A549 (cell line): ENCODE measurements at regions not wholly inside any gene's neighbourhood (a gene's known extent, or its start where the extent isn't known, plus 50 kb on each side); places are given as distances from the start of the nearest gene placed in this dataset.

ENCODE experiments used
- ATAC-seq, 2 experiments: fragments of 200-7000 bp in 1 of 2; fragments of >200 bp in 1 of 2; cut with Nextera tagmentation in 1 of 2; cut with Tn5 transposase in 1 of 2; 3 replicates each; pipeline versions ENCODE4 v1.8.0 to v1.9.1; 2018 to 2020; ENCODE audit warnings: mild to moderate bottlenecking in 1 of 2, moderate library complexity in 1 of 2
- CTCF ChIA-PET: fragments of 300-600 bp; sonication (Branson Sonifier 250); formaldehyde crosslinking; extraction: SDS; loops from one replicate; lab custom pipeline; 2021; ENCODE audit warnings: antibody characterized with exemption, inconsistent platforms; lab: Yijun Ruan, JAX
- POLR2A ChIA-PET: fragments of 350-600 bp; formaldehyde crosslinking; extraction: SDS; loops from one replicate; lab custom pipeline; 2021; ENCODE audit warnings: antibody characterized with exemption, inconsistent platforms; lab: Yijun Ruan, JAX
- DNase-seq, 2 experiments: peaks; one replicate each; pipeline versions ENCODE4 v3.0.0 to v3.0.0-alpha.2; 2011 to 2016; ENCODE audit warnings: low read depth in 1 of 2, low spot score in 1 of 2
- FAIRE-seq: peaks from 2 replicates; lab custom pipeline; 2011; peaks lifted over from hg19 to GRCh38; lab: Jason Lieb, UNC
- H3K27ac ChIP-seq, 2 experiments: fragments of >200 bp; sonication (Bioruptor Twin); formaldehyde crosslinking; 3 replicates each; pipeline ENCODE4 v1.5.1; 2016 to 2017
- H3K4me1 ChIP-seq: fragments of >200 bp; sonication (Bioruptor Twin); formaldehyde crosslinking; 3 replicates; pipeline ENCODE4 v1.6.1; 2016
- H3K4me2 ChIP-seq: fragments of >200 bp; sonication (Bioruptor Twin); formaldehyde crosslinking; 3 replicates; pipeline ENCODE4 v1.6.1; 2016
- H3K4me3 ChIP-seq: fragments of >200 bp; sonication (Bioruptor Twin); formaldehyde crosslinking; 3 replicates; pipeline ENCODE4 v1.5.1; 2016
- H3K9me3 ChIP-seq: fragments of >200 bp; sonication (Bioruptor Twin); formaldehyde crosslinking; 3 replicates; pipeline ENCODE4 v1.6.1; 2016
- ATOH8 ChIP-seq: fragments of 250-450 bp; sonication (Bioruptor Pico); IDR thresholded peaks from 2 replicates; pipeline ENCODE4 v1.5.0; 2020; ENCODE audit warnings: low read depth, mild to moderate bottlenecking, moderate library complexity
- BHLHE40 ChIP-seq: IDR thresholded peaks from 2 replicates; pipeline ENCODE4 v1.6.1; 2012; ENCODE audit warnings: low read depth, low read length, inconsistent platforms
- CBX8 ChIP-seq: fragments of 200-600 bp; sonication (generic); IDR thresholded peaks from 2 replicates; pipeline ENCODE4 v1.6.1; 2016
- CEBPB ChIP-seq, 2 experiments: fragments of >200 bp in 1 of 2; sonication (Bioruptor Twin) in 1 of 2; formaldehyde crosslinking in 1 of 2; IDR thresholded peaks; 2 replicates each; pipeline ENCODE4 v1.6.1; 2012 to 2016
- CHD2 ChIP-seq: fragments of 150-350 bp; IDR thresholded peaks from 2 replicates; pipeline ENCODE4 v1.6.1; 2014; ENCODE audit warnings: low read length; ENCODE audit not compliant: partially characterized antibody
- CHD4 ChIP-seq: fragments of 200-600 bp; sonication (generic); IDR thresholded peaks from 2 replicates; pipeline ENCODE4 v1.6.1; 2016; ENCODE audit warnings: antibody characterized with exemption, mild to moderate bottlenecking, borderline replicate concordance
- E2F6 ChIP-seq: IDR thresholded peaks from 2 replicates; pipeline ENCODE4 v1.6.1; 2012; ENCODE audit warnings: low read depth, borderline replicate concordance
- EHMT2 ChIP-seq: fragments of 200-600 bp; sonication (generic); IDR thresholded peaks from 2 replicates; pipeline ENCODE4 v1.6.1; 2016; ENCODE audit warnings: antibody characterized with exemption, low read depth, mild to moderate bottlenecking, moderate library complexity
- HDAC2 ChIP-seq: fragments of 200-600 bp; sonication (generic); IDR thresholded peaks from 2 replicates; pipeline ENCODE4 v1.6.1; 2016
- HEYL ChIP-seq: fragments of 250-450 bp; sonication (Bioruptor Pico); IDR thresholded peaks from 2 replicates; pipeline ENCODE4 v1.8.0; 2021; ENCODE audit warnings: mild to moderate bottlenecking, moderate library complexity
- HMGXB4 ChIP-seq: fragments of 250-450 bp; sonication (Bioruptor Pico); IDR thresholded peaks from 2 replicates; pipeline ENCODE4 v1.5.0; 2021; ENCODE audit warnings: mild to moderate bottlenecking, moderate library complexity, borderline replicate concordance
- HOXA7 ChIP-seq: fragments of 250-450 bp; sonication (Bioruptor Pico); IDR thresholded peaks from 2 replicates; pipeline ENCODE4 v1.5.0; 2020; ENCODE audit warnings: mild to moderate bottlenecking, moderate library complexity
- JUN ChIP-seq, 2 experiments: fragments of >200 bp; sonication (Bioruptor Twin); formaldehyde crosslinking; IDR thresholded peaks; 2 replicates in 1 of 2; 3 replicates in 1 of 2; pipeline ENCODE4 v1.6.1; 2016 to 2017
- KDM1A ChIP-seq: fragments of 200-600 bp; sonication (generic); IDR thresholded peaks from 2 replicates; pipeline ENCODE4 v1.6.1; 2016; ENCODE audit warnings: low read depth, mild to moderate bottlenecking
- MAX ChIP-seq: IDR thresholded peaks from 2 replicates; pipeline ENCODE4 v1.6.1; 2012
- MAZ ChIP-seq: fragments of 150-350 bp; IDR thresholded peaks from 2 replicates; pipeline ENCODE4 v1.6.1; 2014; ENCODE audit warnings: antibody characterized with exemption, low read depth, low read length, borderline replicate concordance
- MYC ChIP-seq: IDR thresholded peaks from 2 replicates; pipeline ENCODE4 v1.6.1; 2012; ENCODE audit warnings: mild to moderate bottlenecking, inconsistent platforms, low read length, improper control_type of control experiment, borderline replicate concordance
- NFE2L2 ChIP-seq: fragments of 150-350 bp; conservative IDR thresholded peaks from 2 replicates; pipeline ENCODE4 v1.6.1; 2014; ENCODE audit warnings: low read length
- NPAS2 ChIP-seq: fragments of 250-450 bp; sonication (Bioruptor Pico); IDR thresholded peaks from 2 replicates; pipeline ENCODE4 v1.8.0; 2022; ENCODE audit warnings: mild to moderate bottlenecking, moderate library complexity, borderline replicate concordance
- PBX3 ChIP-seq: IDR thresholded peaks from 2 replicates; pipeline ENCODE4 v1.6.1; 2012
- POLR2AphosphoS2 ChIP-seq: conservative IDR thresholded peaks from 2 replicates; pipeline ENCODE4 v1.6.1; 2012; ENCODE audit warnings: low read length, improper control_type of control experiment, inconsistent platforms
- RCOR1 ChIP-seq: fragments of 150-350 bp; IDR thresholded peaks from 2 replicates; pipeline ENCODE4 v1.6.1; 2014; ENCODE audit warnings: antibody characterized with exemption, low read length, low read depth
- RNF2 ChIP-seq: fragments of 200-600 bp; sonication (generic); IDR thresholded peaks from 2 replicates; pipeline ENCODE4 v1.6.1; 2016; ENCODE audit warnings: low read depth, mild to moderate bottlenecking, antibody characterized with exemption, moderate library complexity, borderline replicate concordance
- SREBF2 ChIP-seq: fragments of 450-650 bp; IDR thresholded peaks from 2 replicates; pipeline ENCODE4 v1.6.1; 2014; ENCODE audit warnings: mild to moderate bottlenecking, moderate library complexity
- TFCP2L1 ChIP-seq: fragments of 250-450 bp; sonication (Bioruptor Pico); IDR thresholded peaks from 2 replicates; pipeline ENCODE4 v1.5.0; 2021; ENCODE audit warnings: mild to moderate bottlenecking
- TP53 ChIP-seq: fragments of 250-450 bp; sonication (Bioruptor Pico); IDR thresholded peaks from 2 replicates; pipeline ENCODE4 v1.5.0; 2021; ENCODE audit warnings: mild to moderate bottlenecking, moderate library complexity
- ZSCAN20 ChIP-seq: fragments of 250-450 bp; sonication (Bioruptor Pico); IDR thresholded peaks from 2 replicates; pipeline ENCODE4 v1.8.0; 2022; ENCODE audit warnings: mild to moderate bottlenecking, moderate library complexity
- WGBS: methylation state at CpG from one replicate; pipeline ENCODE4 v1.1.6; 2017; ENCODE audit errors: missing lambda C conversion rate; 5-methylcytosine and 5-hydroxymethylcytosine counted together

- 34% methylated on average over 8 of the region's 8 CpGs for WGBS
- Histone ChIP-seq H3K9me3 (no peaks in the 10 kb centered on the region), H3K4me3 (no peak overlapping the region), H3K27ac (no peak overlapping the region), H3K4me2 (no peak overlapping the region; the same call in 2 of the 3 replicates)
- POLR2A ChIA-PET: no interaction called here
- no peak for FAIRE-seq
- no peak for DNase-seq
- CTCF ChIA-PET: interaction anchor here (1.4 to 2.1 kb wide), 2 partner anchors 18 to 48 kb away, joined by 3 to 10 read pairs; no protein-coding TSS in a partner anchor
- no peak for TF ChIP-seq RNF2
- TF ChIP-seq NPAS2 (CRISPR knock-in tag): no peak
- TF ChIP-seq CBX8: no peak
- no peak for TF ChIP-seq JUN (IDR thresholded peaks at IDR 0.05)
- TF ChIP-seq, all 56 proteins: peak for 0
- no peaks in the 10 kb centered on the region for H3K4me1 ChIP-seq
- no peak for ATAC-seq
These were observed 226.4 kb upstream of the WWC1 start for GRCh38 chr5:168064933-168065622.

DNA sequence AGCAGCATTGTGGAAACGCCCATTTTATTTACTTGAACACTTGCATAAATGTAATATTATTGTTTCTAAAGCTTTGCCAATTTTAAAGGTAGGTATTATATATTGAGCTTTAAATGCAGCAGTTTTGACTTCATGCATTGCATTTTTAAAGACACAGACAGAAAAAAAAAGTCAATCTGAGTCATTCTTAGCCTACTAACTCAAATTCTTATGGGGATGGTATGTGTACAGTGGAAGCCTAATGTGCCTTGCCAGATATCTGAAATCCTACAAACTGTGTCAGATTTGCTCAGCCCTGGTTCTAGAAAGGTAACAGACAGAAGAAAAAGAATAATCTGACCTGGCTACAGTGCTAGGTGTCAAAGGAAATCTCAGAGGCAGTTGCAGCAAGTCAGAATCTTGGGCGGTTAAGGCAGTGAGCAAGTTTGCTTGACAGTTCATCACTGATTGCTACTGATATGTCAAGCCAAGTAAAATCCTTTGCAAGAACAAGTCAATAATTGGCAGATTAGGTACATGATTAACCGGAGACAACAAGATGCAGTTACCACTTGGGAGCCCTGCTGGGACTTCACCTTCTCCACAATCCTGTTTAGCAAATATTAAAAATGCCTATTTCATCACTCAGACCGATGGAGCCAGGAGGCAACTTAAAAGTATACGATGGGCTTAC lies 224.8 kb upstream of the WWC1 start:
- no peak for FAIRE-seq
- Histone ChIP-seq H3K27ac (no peak overlapping the region), H3K9me3 (no peaks in the 10 kb centered on the region), H3K4me1 (no peaks in the 10 kb centered on the region), H3K4me2 (no peak overlapping the region), H3K4me3 (no peak overlapping the region)
- ATAC-seq: no peak
- CTCF ChIA-PET: no interaction called here
- POLR2A ChIA-PET: no interaction called here
- WGBS: 3% methylated on average over 5 of the region's 5 CpGs
- TF ChIP-seq TP53 (CRISPR knock-in tag): no peak
- no peak for TF ChIP-seq NFE2L2
- no peak for TF ChIP-seq BHLHE40
- no peak for TF ChIP-seq CHD2
- no peak for TF ChIP-seq ATOH8 (CRISPR knock-in tag)
- no peak for TF ChIP-seq POLR2AphosphoS2
- no peak for TF ChIP-seq CEBPB (IDR thresholded peaks at IDR 0.05)
- no peak for TF ChIP-seq RNF2
- no peak for TF ChIP-seq E2F6
- DNase-seq: no peak

- CTCF ChIA-PET: no interaction called here
These were observed 220.7 kb upstream of the WWC1 start for GRCh38 chr5:168070761-168071160.

More at GRCh38 chr5:168070761-168071160, 220.7 kb upstream of the WWC1 start:
- Histone ChIP-seq H3K4me1 (no peaks in the 10 kb centered on the region), H3K4me2 (no peak overlapping the region), H3K27ac (no peak overlapping the region), H3K4me3 (no peak overlapping the region), H3K9me3 (no peaks in the 10 kb centered on the region)
- POLR2A ChIA-PET: no interaction called here
- ATAC-seq (no peak), DNase-seq (no peak), FAIRE-seq (no peak)
- TF ChIP-seq MYC (no peak), HDAC2 (no peak), KDM1A (no peak), EHMT2 (no peak), HMGXB4 (CRISPR knock-in tag) (no peak), RCOR1 (no peak), HOXA7 (CRISPR knock-in tag) (no peak), MAZ (no peak), ZSCAN20 (CRISPR knock-in tag) (no peak), MAX (no peak), TP53 (CRISPR knock-in tag) (no peak), HEYL (no peak), NFE2L2 (no peak), CHD4 (no peak), SREBF2 (no peak), PBX3 (no peak), CBX8 (no peak), TFCP2L1 (CRISPR knock-in tag) (no peak)
- WGBS: 11% methylated on average over 1 of the region's 1 CpG
